ENCODE measurements at regions not wholly inside any gene's neighbourhood (a gene's known extent, or its start where the extent isn't known, plus 50 kb on each side); places are given as distances from the start of the nearest gene placed in this dataset.

GRCh38 chr2:223439184-223439583, 163.0 kb downstream of the SCG2 start:
- no peaks in the 10 kb centered on the region for H3K36me3 ChIP-seq (ENCODE audit: control insufficient read depth in 2 of 2, insufficient read depth in 2 of 2, low read length in 1 of 2)
- no peaks in the 10 kb centered on the region for H3K9me3 ChIP-seq (replicated peaks; ENCODE audit: control insufficient read depth, insufficient read depth, low read length)
- intact Hi-C loops (cut with micrococcal nuclease; ENCODE audit: unreplicated experiment) (no loop called here), in situ Hi-C loops (cut with MboI) (no loop called here)
- no peak overlapping the region for H3K27ac ChIP-seq (ENCODE audit: control insufficient read depth, insufficient read depth)
- WGBS (ENCODE audit: insufficient coverage, insufficient replicate concordance, low lambda C conversion rate, missing lambda C conversion rate) = 0% methylated on average over 1 of the region's 1 CpG
- POLR2A ChIA-PET = no interaction called here
- FAIRE-seq = no peak
- H4K20me1 ChIP-seq (ENCODE audit: control insufficient read depth, insufficient read depth) = no peaks in the 10 kb centered on the region
- RAD21 ChIA-PET (ENCODE audit: unreplicated experiment) = no interaction called here
- H3K9ac ChIP-seq (ENCODE audit: control insufficient read depth, insufficient read depth, low read length) = no peak overlapping the region
- SMC1A ChIA-PET (ENCODE audit: uncharacterized antibody, unreplicated experiment) = no interaction called here
- no peaks in the 10 kb centered on the region for H3K27me3 ChIP-seq (replicated peaks in 1 of 2; ENCODE audit: control insufficient read depth in 2 of 2, insufficient read depth in 2 of 2, low read length in 1 of 2)
- ATAC-seq = no peak
- no peak for DNase-seq (ENCODE audit: low read depth, low spot score)
- H3K4me1 ChIP-seq (ENCODE audit: control insufficient read depth, insufficient read depth, low read length) = no peaks in the 10 kb centered on the region
- no peak overlapping the region for H3K4me2 ChIP-seq (ENCODE audit: control insufficient read depth, insufficient read depth)
- H3K4me3 ChIP-seq = no peak overlapping the region
- BruUV-seq (replicated peaks) = no TSS peak
- H2AFZ ChIP-seq (ENCODE audit: control insufficient read depth, low read depth, low read length) = no peak overlapping the region
- H3K79me2 ChIP-seq (ENCODE audit: control insufficient read depth, insufficient read depth, low read length) = no peaks in the 10 kb centered on the region
- CTCF ChIA-PET = interaction anchor here (0.6 kb wide), 1 partner anchor 35 kb away, joined by 3 read pairs; no protein-coding TSS in a partner anchor
- TF ChIP-seq NR2C2 (IDR thresholded peaks at IDR 0.05; ENCODE audit: borderline replicate concordance, control insufficient read depth, insufficient read length, low read depth) (no peak), NFYB (IDR thresholded peaks at IDR 0.05; ENCODE audit: insufficient read depth, low read depth, low read length) (no peak), CHD4 (IDR thresholded peaks at IDR 0.05) (no peak), IRF5 (IDR thresholded peaks at IDR 0.05; ENCODE audit: borderline replicate concordance) (no peak), CBFB (IDR thresholded peaks at IDR 0.05; ENCODE audit: low read depth) (no peak), NRF1 (conservative IDR thresholded peaks at IDR 0.05; ENCODE audit: low read depth, low read length) (no peak), CEBPB (IDR thresholded peaks at IDR 0.05; ENCODE audit: borderline replicate concordance in 1 of 2, low read depth in 2 of 2, low read length in 2 of 2) (no peak), DPF2 (IDR thresholded peaks at IDR 0.05) (no peak), KLF5 (IDR thresholded peaks at IDR 0.05; ENCODE audit: partially characterized antibody) (no peak)

Measured in GM12878 (cell line).